ENCODE measurements at regions not wholly inside any gene's neighbourhood (a gene's known extent, or its start where the extent isn't known, plus 50 kb on each side); places are given as distances from the start of the nearest gene placed in this dataset.

- no peak for TF ChIP-seq CTCF (IDR thresholded peaks at IDR 0.05)
- ATAC-seq (ENCODE audit: low FRiP score) (no peak), DNase-seq (ENCODE audit: low spot score) (no peak)
These were observed 2191.0 kb upstream of the ACO1 start for GRCh38 chr9:30193421-30193820.

GRCh38 chr9:30196941-30197340, 2187.5 kb upstream of the ACO1 start:
- DNase-seq (ENCODE audit: low spot score): no peak
- no peak for TF ChIP-seq CTCF (IDR thresholded peaks at IDR 0.05)
- ATAC-seq (ENCODE audit: low FRiP score): no peak

- ATAC-seq (ENCODE audit: low FRiP score): no peak
- DNase-seq (ENCODE audit: low spot score): no peak
These were observed 2187.0 kb upstream of the ACO1 start for GRCh38 chr9:30197453-30197852.

GRCh38 chr9:30197954-30198353, 2186.5 kb upstream of the ACO1 start:
- ATAC-seq (ENCODE audit: low FRiP score) (no peak), DNase-seq (ENCODE audit: low spot score) (no peak)
- no peak for TF ChIP-seq CTCF (IDR thresholded peaks at IDR 0.05)

More at GRCh38 chr9:30197453-30197852, 2187.0 kb upstream of the ACO1 start:
- TF ChIP-seq CTCF (IDR thresholded peaks at IDR 0.05): no peak

GRCh38 chr9:30198463-30199309, 2185.8 kb upstream of the ACO1 start:
- ATAC-seq (ENCODE audit: low FRiP score) (no peak), DNase-seq (ENCODE audit: low spot score) (no peak)
- no peak for TF ChIP-seq CTCF (IDR thresholded peaks at IDR 0.05)

- no peak for TF ChIP-seq CTCF (IDR thresholded peaks at IDR 0.05)
- DNase-seq (ENCODE audit: low spot score) (no peak), ATAC-seq (ENCODE audit: low FRiP score) (no peak)
These were observed 2183.4 kb upstream of the ACO1 start for GRCh38 chr9:30201024-30201423.

GRCh38 chr9:30235068-30235467, 2149.4 kb upstream of the ACO1 start:
- no peak for DNase-seq (ENCODE audit: low spot score)
- TF ChIP-seq CTCF (IDR thresholded peaks at IDR 0.05): no peak
- ATAC-seq (ENCODE audit: low FRiP score): no peak
